SK-N-SH (cell line): ENCODE measurements at regions not wholly inside any gene's neighbourhood (a gene's known extent, or its start where the extent isn't known, plus 50 kb on each side); places are given as distances from the start of the nearest gene placed in this dataset.

Experiments
- CTCF ChIA-PET: fragments of 300-600, 350-600 bp; formaldehyde crosslinking; extraction: SDS; loops from one replicate; lab custom pipeline; 2021; lab: Yijun Ruan, JAX
- POLR2A ChIA-PET: fragments of 350-600 bp; sonication (Branson Sonifier 250); formaldehyde crosslinking; extraction: SDS; loops from one replicate; lab custom pipeline; 2020; ENCODE audit warnings: antibody characterized with exemption, inconsistent platforms; lab: Yijun Ruan, JAX
- DNase-seq: peaks from one replicate; pipeline ENCODE4 v3.0.0; 2012
- H2AFZ ChIP-seq: fragments of 200-600 bp; sonication (generic); 2 replicates; pipeline ENCODE4 v1.8.1; 2016; ENCODE audit warnings: antibody characterized with exemption, mild to moderate bottlenecking, low read depth
- H3F3A ChIP-seq: fragments of 200-600 bp; sonication (generic); replicated peaks from 2 replicates; pipeline ENCODE3; 2016; ENCODE audit warnings: antibody characterized with exemption, mild to moderate bottlenecking; ENCODE audit not compliant: insufficient read depth
- H3K27ac ChIP-seq, 2 experiments: fragments of 200-500 bp in 1 of 2; fragments of 200-600 bp in 1 of 2; sonication (Bioruptor generic) in 1 of 2; sonication (generic), shearing (Covaris generic) in 1 of 2; 2 replicates each; pipeline versions ENCODE4 v1.5.1 to v1.6.1; 2014 to 2016; ENCODE audit warnings: low read depth in 2 of 2, inconsistent platforms in 1 of 2, low read length in 1 of 2, mild to moderate bottlenecking in 1 of 2, mixed read lengths in 1 of 2
- H3K27me3 ChIP-seq: fragments of 200-600 bp; sonication (generic), shearing (Covaris generic); 2 replicates; pipeline ENCODE4 v1.6.1; 2016; ENCODE audit warnings: mixed run types; ENCODE audit not compliant: insufficient read depth
- H3K36me3 ChIP-seq, 2 experiments: fragments of 200-500 bp in 1 of 2; fragments of 200-600 bp in 1 of 2; sonication (Bioruptor generic) in 1 of 2; sonication (generic) in 1 of 2; replicated peaks in 1 of 2; 2 replicates each; pipeline versions ENCODE3 to v1.5.1; 2014 to 2016; ENCODE audit warnings: low read length in 1 of 2, mild to moderate bottlenecking in 1 of 2; ENCODE audit not compliant: insufficient read depth in 2 of 2, control insufficient read depth in 1 of 2
- H3K4me1 ChIP-seq, 2 experiments: fragments of 200-500 bp in 1 of 2; fragments of 200-600 bp in 1 of 2; sonication (Bioruptor generic) in 1 of 2; sonication (generic), shearing (Covaris generic) in 1 of 2; 2 replicates each; pipeline versions ENCODE4 v1.5.1 to v1.6.1; 2014 to 2016; ENCODE audit warnings: low read depth in 1 of 2, low read length in 1 of 2, mixed run types in 1 of 2; ENCODE audit not compliant: insufficient read depth in 2 of 2, control insufficient read depth in 1 of 2
- H3K4me2 ChIP-seq: fragments of 200-600 bp; sonication (generic), shearing (Covaris generic); 2 replicates; pipeline ENCODE4 v1.6.1; 2017; ENCODE audit warnings: mixed run types
- H3K4me3 ChIP-seq, 2 experiments: fragments of 200-500 bp in 1 of 2; fragments of 200-600 bp in 1 of 2; sonication (Bioruptor generic) in 1 of 2; sonication (generic), shearing (Covaris generic) in 1 of 2; 2 replicates each; pipeline versions ENCODE4 v1.5.1 to v1.8.1; 2014 to 2016; ENCODE audit warnings: low read depth in 2 of 2, inconsistent platforms in 1 of 2, low read length in 1 of 2, mild to moderate bottlenecking in 1 of 2, mixed read lengths in 1 of 2, moderate library complexity in 1 of 2
- H3K79me2 ChIP-seq: fragments of 200-600 bp; sonication (generic); 2 replicates; pipeline ENCODE4 v1.8.1; 2017; ENCODE audit warnings: mild to moderate bottlenecking; ENCODE audit not compliant: insufficient read depth
- H3K9ac ChIP-seq: fragments of 200-600 bp; sonication (generic); 2 replicates; pipeline ENCODE4 v1.6.1; 2017; ENCODE audit warnings: mixed run types
- H3K9me2 ChIP-seq: fragments of 200-600 bp; sonication (generic); 2 replicates; pipeline ENCODE4 v1.6.1; 2017; ENCODE audit warnings: mixed run types
- H3K9me3 ChIP-seq: fragments of 200-600 bp; sonication (generic); 2 replicates; pipeline ENCODE4 v1.6.1; 2017; ENCODE audit warnings: mixed run types, mild to moderate bottlenecking, moderate library complexity
- H4K20me1 ChIP-seq: fragments of 200-600 bp; sonication (generic); 2 replicates; pipeline ENCODE4 v1.6.1; 2017; ENCODE audit warnings: mild to moderate bottlenecking, mixed run types; ENCODE audit not compliant: insufficient read depth
- CHD2 ChIP-seq: fragments of 150-350 bp; IDR thresholded peaks from 2 replicates; pipeline ENCODE4 v1.6.1; 2018; ENCODE audit warnings: low read length; ENCODE audit not compliant: partially characterized antibody
- EZH2phosphoT487 ChIP-seq: fragments of 200-600 bp; sonication (generic); IDR thresholded peaks from 2 replicates; pipeline ENCODE4 v1.6.1; 2017; ENCODE audit warnings: low read depth, mixed run types, mild to moderate bottlenecking, antibody characterized with exemption, moderate library complexity, borderline replicate concordance
- FOXJ3 ChIP-seq: sonication (generic); formaldehyde crosslinking; IDR thresholded peaks from 2 replicates; pipeline ENCODE4 v1.5.1; 2020; ENCODE audit warnings: mild to moderate bottlenecking, missing genetic modification reagents
- JUND ChIP-seq: IDR thresholded peaks from 2 replicates; pipeline ENCODE4 v1.4.0; 2012
- MAX ChIP-seq: IDR thresholded peaks from 2 replicates; pipeline ENCODE4 v1.4.0; 2012; ENCODE audit warnings: low read depth
- MEF2A ChIP-seq: IDR thresholded peaks from 2 replicates; pipeline ENCODE4 v1.4.0; 2012; ENCODE audit warnings: low read depth, borderline replicate concordance
- MXI1 ChIP-seq: IDR thresholded peaks from 2 replicates; pipeline ENCODE4 v1.6.1; 2012; ENCODE audit warnings: mild to moderate bottlenecking, low read depth, low read length, improper control_type of control experiment
- RAD21 ChIP-seq: IDR thresholded peaks from 2 replicates; pipeline ENCODE4 v1.6.1; 2012; ENCODE audit warnings: mild to moderate bottlenecking, low read length
- RFX5 ChIP-seq: IDR thresholded peaks from 2 replicates; pipeline ENCODE4 v1.6.1; 2012; ENCODE audit warnings: mild to moderate bottlenecking, improper control_type of control experiment, low read length
- RXRA ChIP-seq: IDR thresholded peaks from 2 replicates; pipeline ENCODE4 v1.4.0; 2012; ENCODE audit warnings: low read depth, mild to moderate bottlenecking, borderline replicate concordance
- SMC3 ChIP-seq: IDR thresholded peaks from 2 replicates; pipeline ENCODE4 v1.6.1; 2012; ENCODE audit warnings: low read depth, low read length, improper control_type of control experiment
- TAF1 ChIP-seq: IDR thresholded peaks from 2 replicates; pipeline ENCODE4 v1.6.1; 2012; ENCODE audit warnings: low read depth, mild to moderate bottlenecking, low read length, moderate library complexity, borderline replicate concordance
- TEAD4 ChIP-seq: IDR thresholded peaks from 2 replicates; pipeline ENCODE4 v1.4.0; 2012; ENCODE audit warnings: mild to moderate bottlenecking, borderline replicate concordance; ENCODE audit not compliant: insufficient read depth
- USF1 ChIP-seq: IDR thresholded peaks from 2 replicates; pipeline ENCODE4 v1.4.0; 2012; ENCODE audit warnings: low read depth, borderline replicate concordance
- USF2 ChIP-seq: fragments of 150-350 bp; IDR thresholded peaks from 2 replicates; pipeline ENCODE4 v1.6.1; 2017; ENCODE audit warnings: antibody characterized with exemption, low read length, low read depth, borderline replicate concordance
- WGBS: methylation state at CpG from one replicate; pipeline ENCODE4 v1.1.6; 2017; ENCODE audit warnings: low lambda C conversion rate; 5-methylcytosine and 5-hydroxymethylcytosine counted together
- TF ChIP-seq, protein P1 (sequence below): IDR thresholded peaks from 2 replicates; pipeline ENCODE4 v1.4.0; 2012; ENCODE audit warnings: low read depth, borderline replicate concordance

- H3K79me2 ChIP-seq, result no peaks in the 10 kb centered on the region
- H2AFZ ChIP-seq, result no peak overlapping the region
- CTCF ChIA-PET, result no interaction called here
- H3K9me2 ChIP-seq, result no peaks in the 10 kb centered on the region
- H3F3A ChIP-seq, result peaks cover 23% of the 10 kb centered on the region
- H3K27ac ChIP-seq, result no peak overlapping the region
- H3K4me1 ChIP-seq, result peaks cover 0 to 26% of the 10 kb centered on the region in 2 experiments; a peak in 3 of 4 replicates
- H3K27me3 ChIP-seq, result no peaks in the 10 kb centered on the region
- 0 out of 2 replicates have a peak, but pooled peaks cover 4% of the 10 kb centered on the region for H3K9me3 ChIP-seq
- no peak for TF ChIP-seq MXI1
- no peak for TF ChIP-seq FOXJ3 (CRISPR knock-in tag)
- no peak for TF ChIP-seq CHD2
- no peak for TF ChIP-seq RAD21
- no peak for TF ChIP-seq RXRA
- TF ChIP-seq TAF1, result no peak
- no peak for TF ChIP-seq USF2
- no peak for TF ChIP-seq EZH2phosphoT487
- no peak for TF ChIP-seq MAX
- H3K4me2 ChIP-seq, result no peak overlapping the region
- no peak for DNase-seq
- no peaks in the 10 kb centered on the region for H3K36me3 ChIP-seq
- H4K20me1 ChIP-seq, result no peaks in the 10 kb centered on the region
- POLR2A ChIA-PET, result no interaction called here
- H3K9ac ChIP-seq, result no peak overlapping the region
- 64% methylated on average over 4 of the region's 6 CpGs for WGBS
- no peak overlapping the region for H3K4me3 ChIP-seq
These were observed 90.3 kb upstream of the NXT1 start for GRCh38 chr20:23260181-23260840.

DNA sequence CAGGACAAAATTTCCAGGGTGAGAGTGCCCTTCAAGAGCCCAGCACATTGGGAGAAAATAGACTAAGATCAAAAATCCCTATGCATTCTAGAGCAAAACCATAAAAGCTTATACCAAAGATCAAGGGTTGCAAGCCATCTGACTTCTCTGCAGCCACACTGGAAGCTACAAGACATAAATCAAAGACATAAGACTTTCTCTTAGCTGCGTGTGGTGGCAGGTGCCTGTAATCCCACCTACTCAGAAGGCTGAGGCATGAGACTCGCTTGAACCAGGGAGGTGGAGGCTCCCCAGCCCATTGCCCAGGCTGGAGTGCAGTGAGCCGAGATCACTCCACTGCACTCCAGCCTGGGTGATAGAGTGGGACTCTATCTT is 91.9 kb upstream of the NXT1 start:
- Histone ChIP-seq H3K27me3 (no peaks in the 10 kb centered on the region; the same call in 1 of the 2 replicates), H3K4me2 (peak overlapping the region; percentile 59), H3K9ac (no peak overlapping the region), H3K79me2 (no peaks in the 10 kb centered on the region), H3K9me3 (0 out of 2 replicates have a peak, but pooled peaks cover 3% of the 10 kb centered on the region), H3K9me2 (no peaks in the 10 kb centered on the region), H3K27ac (peak overlapping the region in 1 of 2 experiments; percentile 76; a peak in 2 of 4 replicates), H3K4me1 (peaks cover 0 to 26% of the 10 kb centered on the region in 2 experiments; a peak in 3 of 4 replicates), H3K4me3 (no peak overlapping the region; a peak in 1 of 4 replicates), H3K36me3 (no peaks in the 10 kb centered on the region), H3F3A (peaks cover 23% of the 10 kb centered on the region), H4K20me1 (no peaks in the 10 kb centered on the region), H2AFZ (peak overlapping the region; percentile 13; the same call in 1 of the 2 replicates)
- ChIA-PET POLR2A (no interaction called here), CTCF (interaction anchor here (0.6 kb wide), 1 partner anchor 64 kb away, joined by 3 read pairs; no protein-coding TSS in a partner anchor)
- TF ChIP-seq RAD21 (no peak), USF1 (no peak), JUND (no peak), RFX5 (no peak), SMC3 (no peak), TEAD4 (no peak), CHD2 (no peak), MEF2A (no peak)
- TF ChIP-seq, protein P1, sequence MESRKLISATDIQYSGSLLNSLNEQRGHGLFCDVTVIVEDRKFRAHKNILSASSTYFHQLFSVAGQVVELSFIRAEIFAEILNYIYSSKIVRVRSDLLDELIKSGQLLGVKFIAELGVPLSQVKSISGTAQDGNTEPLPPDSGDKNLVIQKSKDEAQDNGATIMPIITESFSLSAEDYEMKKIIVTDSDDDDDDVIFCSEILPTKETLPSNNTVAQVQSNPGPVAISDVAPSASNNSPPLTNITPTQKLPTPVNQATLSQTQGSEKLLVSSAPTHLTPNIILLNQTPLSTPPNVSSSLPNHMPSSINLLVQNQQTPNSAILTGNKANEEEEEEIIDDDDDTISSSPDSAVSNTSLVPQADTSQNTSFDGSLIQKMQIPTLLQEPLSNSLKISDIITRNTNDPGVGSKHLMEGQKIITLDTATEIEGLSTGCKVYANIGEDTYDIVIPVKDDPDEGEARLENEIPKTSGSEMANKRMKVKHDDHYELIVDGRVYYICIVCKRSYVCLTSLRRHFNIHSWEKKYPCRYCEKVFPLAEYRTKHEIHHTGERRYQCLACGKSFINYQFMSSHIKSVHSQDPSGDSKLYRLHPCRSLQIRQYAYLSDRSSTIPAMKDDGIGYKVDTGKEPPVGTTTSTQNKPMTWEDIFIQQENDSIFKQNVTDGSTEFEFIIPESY, result no peak
- no peak for DNase-seq
- WGBS, result 54% methylated on average over 3 of the region's 3 CpGs
